GM23338 (cell line): ENCODE measurements at regions not wholly inside any gene's neighbourhood (a gene's known extent, or its start where the extent isn't known, plus 50 kb on each side); places are given as distances from the start of the nearest gene placed in this dataset.

ENCODE experiments used
- ATAC-seq: fragments of 200-7000 bp; cut with Tn5 transposase; 3 replicates; pipeline ENCODE4 v1.9.1; 2020
- DNase-seq: peaks from one replicate; pipeline ENCODE4 v3.0.0-alpha.2; 2015; ENCODE audit warnings: low spot score
- H2AFZ ChIP-seq: fragments of 200-600 bp; sonication (generic); 2 replicates; pipeline ENCODE4 v1.8.0; 2016; ENCODE audit warnings: antibody characterized with exemption, mild to moderate bottlenecking, moderate library complexity
- H3F3A ChIP-seq: fragments of 200-600 bp; sonication (generic); replicated peaks from 2 replicates; pipeline ENCODE4 v1.8.0; 2017; ENCODE audit warnings: antibody characterized with exemption, mixed run types, low read depth
- H3K27ac ChIP-seq: fragments of 200-600 bp; sonication (generic); 2 replicates; pipeline ENCODE4 v1.6.1; 2016; ENCODE audit warnings: low read depth
- H3K27me3 ChIP-seq: fragments of 200-600 bp; sonication (generic); 2 replicates; pipeline ENCODE4 v1.8.0; 2016; ENCODE audit warnings: mild to moderate bottlenecking, mixed run types, moderate library complexity; ENCODE audit not compliant: insufficient read depth
- H3K36me3 ChIP-seq: fragments of 200-600 bp; sonication (generic); 2 replicates; pipeline ENCODE4 v1.8.0; 2016; ENCODE audit warnings: mild to moderate bottlenecking; ENCODE audit not compliant: insufficient read depth
- H3K4me1 ChIP-seq: fragments of 200-600 bp; sonication (generic); 2 replicates; pipeline ENCODE4 v1.8.0; 2016; ENCODE audit warnings: mild to moderate bottlenecking, moderate library complexity; ENCODE audit not compliant: insufficient read depth
- H3K4me2 ChIP-seq: fragments of 200-600 bp; sonication (generic); 2 replicates; pipeline ENCODE4 v1.7.1; 2017; ENCODE audit warnings: mixed run types
- H3K4me3 ChIP-seq: fragments of 200-600 bp; sonication (generic); 2 replicates; pipeline ENCODE4 v1.6.1; 2016; ENCODE audit warnings: mixed run types
- H3K79me2 ChIP-seq: fragments of 200-600 bp; sonication (generic); replicated peaks from 2 replicates; pipeline ENCODE4 v1.8.0; 2017; ENCODE audit warnings: mild to moderate bottlenecking; ENCODE audit not compliant: insufficient read depth
- H3K9me2 ChIP-seq: fragments of 200-600 bp; sonication (generic); 2 replicates; pipeline ENCODE4 v1.8.0; 2017; ENCODE audit not compliant: insufficient read depth
- H4K20me1 ChIP-seq: fragments of 200-600 bp; sonication (generic); replicated peaks from 2 replicates; pipeline ENCODE4 v1.8.0; 2017; ENCODE audit warnings: mild to moderate bottlenecking; ENCODE audit not compliant: insufficient read depth
- H3K27ac Mint-ChIP-seq: 2 replicates; pipeline ENCODE4 v1.8.0; 2020; ENCODE audit warnings: inconsistent platforms, mild to moderate bottlenecking, moderate library complexity, mixed read lengths
- H3K27me3 Mint-ChIP-seq: 3 replicates; pipeline ENCODE4 v1.8.0; 2022; ENCODE audit warnings: low read depth, mild to moderate bottlenecking, moderate library complexity, mixed read lengths, inconsistent platforms; ENCODE audit not compliant: insufficient read depth, poor library complexity
- H3K36me3 Mint-ChIP-seq: 3 replicates; pipeline ENCODE4 v1.8.0; 2021; ENCODE audit warnings: low read depth, mild to moderate bottlenecking, inconsistent platforms, moderate library complexity, mixed read lengths
- H3K4me1 Mint-ChIP-seq: 3 replicates; pipeline ENCODE4 v1.8.0; 2020; ENCODE audit warnings: mild to moderate bottlenecking, inconsistent platforms, mixed read lengths
- H3K4me3 Mint-ChIP-seq: 3 replicates; pipeline ENCODE4 v1.8.0; 2021; ENCODE audit warnings: moderate library complexity, mild to moderate bottlenecking, inconsistent platforms, mixed read lengths
- H3K9me3 Mint-ChIP-seq: 3 replicates; pipeline ENCODE4 v1.8.0; 2020; ENCODE audit warnings: moderate library complexity, mild to moderate bottlenecking, inconsistent platforms, mixed read lengths
- CREB1 ChIP-seq: fragments of 250-450 bp; sonication (Bioruptor Pico); IDR thresholded peaks from 2 replicates; pipeline ENCODE4 v1.5.0; 2020; ENCODE audit warnings: low read depth, mild to moderate bottlenecking, moderate library complexity
- CTCF ChIP-seq, 2 experiments: fragments of 200-600 bp in 1 of 2; sonication (generic) in 1 of 2; conservative IDR thresholded peaks; 2 replicates each; pipeline versions ENCODE4 v1.5.1 to v1.6.1; 2016 to 2017; ENCODE audit warnings: antibody characterized with exemption in 2 of 2, low read depth in 2 of 2, mild to moderate bottlenecking in 2 of 2, moderate library complexity in 1 of 2
- ETS1 ChIP-seq: IDR thresholded peaks from 2 replicates; pipeline ENCODE4 v1.6.1; 2016; ENCODE audit warnings: antibody characterized with exemption
- EZH2 ChIP-seq: fragments of 200-600 bp; sonication (generic); IDR thresholded peaks from one replicate; pipeline ENCODE4 v1.8.0; 2017; ENCODE audit warnings: antibody characterized with exemption, mild to moderate bottlenecking, low read depth; ENCODE audit not compliant: unreplicated experiment
- EZH2phosphoT487 ChIP-seq: fragments of 200-600 bp; sonication (generic); IDR thresholded peaks from one replicate; pipeline ENCODE4 v1.8.1; 2018; ENCODE audit warnings: antibody characterized with exemption; ENCODE audit not compliant: unreplicated experiment
- JUNB ChIP-seq: IDR thresholded peaks from one replicate; pipeline ENCODE4 v1.6.1; 2016; ENCODE audit warnings: antibody characterized with exemption; ENCODE audit not compliant: unreplicated experiment
- NANOG ChIP-seq: IDR thresholded peaks from 2 replicates; pipeline ENCODE4 v1.6.1; 2016; ENCODE audit warnings: antibody characterized with exemption, borderline replicate concordance
- POLR2AphosphoS5 ChIP-seq: IDR thresholded peaks from 2 replicates; pipeline ENCODE4 v1.6.1; 2016; ENCODE audit warnings: antibody characterized with exemption, low read depth
- REST ChIP-seq: IDR thresholded peaks from one replicate; pipeline ENCODE4 v1.6.1; 2018; ENCODE audit warnings: antibody characterized with exemption; ENCODE audit not compliant: unreplicated experiment
- STAT1 ChIP-seq: IDR thresholded peaks from one replicate; pipeline ENCODE4 v1.6.1; 2016; ENCODE audit warnings: antibody characterized with exemption; ENCODE audit not compliant: unreplicated experiment
- ZNF114 ChIP-seq: fragments of 250-450 bp; sonication (Bioruptor Pico); IDR thresholded peaks from 2 replicates; pipeline ENCODE4 v1.5.0; 2020; ENCODE audit warnings: mild to moderate bottlenecking, moderate library complexity
- ZNF331 ChIP-seq: fragments of 250-450 bp; sonication (Bioruptor Pico); IDR thresholded peaks from 2 replicates; pipeline ENCODE4 v1.5.0; 2020; ENCODE audit warnings: low read depth, mild to moderate bottlenecking, moderate library complexity

GRCh38 chr9:135265931-135266330 lies 178.5 kb downstream of the OLFM1 start (continued):
- TF ChIP-seq EZH2phosphoT487 = no peak
- no peak for TF ChIP-seq ZNF114 (CRISPR knock-in tag)
- TF ChIP-seq ETS1 = no peak

- H3K79me2 ChIP-seq = no peaks in the 10 kb centered on the region
- H3K36me3 ChIP-seq = no peaks in the 10 kb centered on the region
- H4K20me1 ChIP-seq = no peaks in the 10 kb centered on the region
- no peak overlapping the region for H3K4me3 ChIP-seq
- no peaks in the 10 kb centered on the region for H3K27me3 ChIP-seq
- peaks cover 9% of the 10 kb centered on the region for H3F3A ChIP-seq
- H2AFZ ChIP-seq = no peak overlapping the region
- TF ChIP-seq ZNF331 (CRISPR knock-in tag) (no peak), ETS1 (no peak)
- Mint-ChIP-seq H3K27me3 (peaks cover 12% of the 10 kb centered on the region), H3K27ac (no peak overlapping the region), H3K4me3 (no peak overlapping the region), H3K4me1 (peaks cover 8% of the 10 kb centered on the region; the same call in 2 of the 3 replicates), H3K36me3 (no peaks in the 10 kb centered on the region), H3K9me3 (no peaks in the 10 kb centered on the region)
- no peaks in the 10 kb centered on the region for H3K9me2 ChIP-seq
- H3K4me2 ChIP-seq = no peak overlapping the region
- DNase-seq (no peak), ATAC-seq (no peak)
- no peaks in the 10 kb centered on the region for H3K4me1 ChIP-seq
- no peak overlapping the region for H3K27ac ChIP-seq
Measured at GRCh38 chr9:135267191-135267809, 179.8 kb downstream of the OLFM1 start.

GRCh38 chr9:135268031-135268430 lies 180.6 kb downstream of the OLFM1 start:
- peaks cover 12% of the 10 kb centered on the region for H3K27me3 Mint-ChIP-seq
- no peaks in the 10 kb centered on the region for H3K4me1 ChIP-seq
- H3K4me1 Mint-ChIP-seq = peaks cover 8% of the 10 kb centered on the region; the same call in 2 of the 3 replicates
- no peak overlapping the region for H3K27ac ChIP-seq
- no peak overlapping the region for H3K4me2 ChIP-seq
- H3K27ac Mint-ChIP-seq = no peak overlapping the region
- H3K9me2 ChIP-seq = no peaks in the 10 kb centered on the region
- DNase-seq = no peak
- H3K79me2 ChIP-seq = no peaks in the 10 kb centered on the region
- TF ChIP-seq EZH2 (no peak), ETS1 (no peak), ZNF114 (CRISPR knock-in tag) (no peak), STAT1 (no peak), JUNB (no peak), NANOG (no peak), CTCF (conservative IDR thresholded peaks at IDR 0.05; ENCODE audit: low read depth in 2 of 2) (no peak), REST (no peak), CREB1 (CRISPR knock-in tag) (no peak), ZNF331 (CRISPR knock-in tag) (no peak), EZH2phosphoT487 (no peak), POLR2AphosphoS5 (no peak)
- H3F3A ChIP-seq = peaks cover 9% of the 10 kb centered on the region
- H3K36me3 Mint-ChIP-seq = no peaks in the 10 kb centered on the region
- H2AFZ ChIP-seq = no peak overlapping the region
- H3K27me3 ChIP-seq = no peaks in the 10 kb centered on the region
- no peaks in the 10 kb centered on the region for H3K36me3 ChIP-seq
- no peaks in the 10 kb centered on the region for H4K20me1 ChIP-seq
- no peak for ATAC-seq
- H3K9me3 Mint-ChIP-seq = no peaks in the 10 kb centered on the region
- H3K4me3 Mint-ChIP-seq = no peak overlapping the region
- no peak overlapping the region for H3K4me3 ChIP-seq
